H9 (cell line): ENCODE measurements at regions not wholly inside any gene's neighbourhood (a gene's known extent, or its start where the extent isn't known, plus 50 kb on each side); places are given as distances from the start of the nearest gene placed in this dataset.

Experiments
- DNase-seq: peaks from one replicate; pipeline ENCODE4 v3.0.0-alpha.2; 2017
- H2AFZ ChIP-seq: one replicate; pipeline ENCODE4 v1.6.1; 2013; ENCODE audit warnings: mild to moderate bottlenecking, low read length, control low read depth, moderate library complexity
- H2AK5ac ChIP-seq: 2 replicates; pipeline ENCODE4 v1.6.1; 2013; ENCODE audit warnings: low read length, control low read depth, mixed read lengths; ENCODE audit not compliant: insufficient read length
- H2BK120ac ChIP-seq: one replicate; pipeline ENCODE4 v1.6.1; 2013; ENCODE audit warnings: low read depth, mild to moderate bottlenecking, low read length, control low read depth, inconsistent platforms; ENCODE audit not compliant: poor library complexity, severe bottlenecking
- H2BK12ac ChIP-seq: 2 replicates; pipeline ENCODE4 v1.6.1; 2013; ENCODE audit warnings: low read length, control low read depth, mixed read lengths, low read depth; ENCODE audit not compliant: insufficient read length
- H2BK15ac ChIP-seq: 2 replicates; pipeline ENCODE4 v1.6.1; 2013; ENCODE audit warnings: low read depth, low read length, control low read depth
- H2BK20ac ChIP-seq: one replicate; pipeline ENCODE4 v1.6.1; 2013; ENCODE audit warnings: low read depth, mild to moderate bottlenecking, low read length, control low read depth, inconsistent platforms; ENCODE audit not compliant: poor library complexity, severe bottlenecking
- H2BK5ac ChIP-seq: 2 replicates; pipeline ENCODE4 v1.6.1; 2013; ENCODE audit warnings: low read length, control low read depth, mixed read lengths; ENCODE audit not compliant: insufficient read length
- H3K14ac ChIP-seq: 2 replicates; pipeline ENCODE4 v1.6.1; 2013; ENCODE audit warnings: low read length, control low read depth; ENCODE audit not compliant: insufficient read depth
- H3K18ac ChIP-seq: 2 replicates; pipeline ENCODE4 v1.6.1; 2013; ENCODE audit warnings: low read depth, mild to moderate bottlenecking, mixed read lengths, low read length, control low read depth; ENCODE audit not compliant: insufficient read length
- H3K23ac ChIP-seq: 2 replicates; pipeline ENCODE4 v1.6.1; 2013; ENCODE audit warnings: low read length, control low read depth, mixed read lengths, low read depth; ENCODE audit not compliant: insufficient read length
- H3K23me2 ChIP-seq: 2 replicates; pipeline ENCODE4 v1.6.1; 2013; ENCODE audit warnings: low read depth, mild to moderate bottlenecking, mixed read lengths, low read length, control low read depth; ENCODE audit not compliant: insufficient read length, poor library complexity, severe bottlenecking
- H3K27ac ChIP-seq: 2 replicates; pipeline ENCODE4 v1.5.1; 2013; ENCODE audit warnings: low read length, control low read depth, mixed read lengths, low read depth; ENCODE audit not compliant: insufficient read length
- H3K27me3 ChIP-seq: 2 replicates; pipeline ENCODE4 v1.6.1; 2013; ENCODE audit warnings: low read length, control low read depth, inconsistent platforms; ENCODE audit not compliant: insufficient read depth
- H3K4ac ChIP-seq: 2 replicates; pipeline ENCODE4 v1.6.1; 2013; ENCODE audit warnings: low read depth, mild to moderate bottlenecking, control low read depth, inconsistent platforms, low read length, moderate library complexity
- H3K4me1 ChIP-seq: 2 replicates; pipeline ENCODE4 v1.6.1; 2013; ENCODE audit warnings: low read length, control low read depth, inconsistent platforms; ENCODE audit not compliant: insufficient read depth
- H3K4me2 ChIP-seq: 2 replicates; pipeline ENCODE4 v1.6.1; 2013; ENCODE audit warnings: low read length, control low read depth, mixed read lengths; ENCODE audit not compliant: insufficient read length, insufficient read depth
- H3K56ac ChIP-seq: 2 replicates; pipeline ENCODE4 v1.6.1; 2013; ENCODE audit warnings: low read depth, mild to moderate bottlenecking, mixed read lengths, low read length, control low read depth; ENCODE audit not compliant: insufficient read length
- H3K79me1 ChIP-seq: 2 replicates; pipeline ENCODE4 v1.6.1; 2013; ENCODE audit warnings: low read depth, mild to moderate bottlenecking, moderate library complexity, low read length, control low read depth, inconsistent platforms; ENCODE audit not compliant: insufficient read depth, poor library complexity, severe bottlenecking
- H3K79me2 ChIP-seq: 2 replicates; pipeline ENCODE4 v1.6.1; 2013; ENCODE audit warnings: low read length, control low read depth, inconsistent platforms; ENCODE audit not compliant: insufficient read depth
- H3K9ac ChIP-seq: 2 replicates; pipeline ENCODE4 v1.6.1; 2013; ENCODE audit warnings: low read length, control low read depth, mixed read lengths; ENCODE audit not compliant: insufficient read length; ENCODE audit errors: extremely low read depth
- H3K9me3 ChIP-seq: one replicate; pipeline ENCODE4 v1.6.1; 2013; ENCODE audit warnings: low read depth, low read length, inconsistent platforms; ENCODE audit not compliant: control insufficient read depth
- H3T11ph ChIP-seq: one replicate; pipeline ENCODE4 v1.6.1; 2013; ENCODE audit warnings: mild to moderate bottlenecking, low read length, control low read depth, inconsistent platforms
- H4K20me1 ChIP-seq: one replicate; pipeline ENCODE4 v1.6.1; 2013; ENCODE audit not compliant: control insufficient read depth, insufficient read length, insufficient read depth
- H4K5ac ChIP-seq: 2 replicates; pipeline ENCODE4 v1.6.1; 2013; ENCODE audit warnings: low read depth, mild to moderate bottlenecking, mixed read lengths, low read length, control low read depth; ENCODE audit not compliant: insufficient read length
- H4K8ac ChIP-seq: replicated peaks from 2 replicates; pipeline ENCODE4 v1.6.1; 2013; ENCODE audit warnings: low read length, control low read depth, mixed read lengths, low read depth; ENCODE audit not compliant: insufficient read length
- H4K91ac ChIP-seq: 2 replicates; pipeline ENCODE4 v1.6.1; 2013; ENCODE audit warnings: low read depth, mild to moderate bottlenecking, moderate library complexity, mixed read lengths, low read length, control low read depth; ENCODE audit not compliant: insufficient read length
- H3K27ac Mint-ChIP-seq, 3 experiments: 2 replicates in 2 of 3; 3 replicates in 1 of 3; pipeline ENCODE4 v1.8.0; 2020 to 2021; ENCODE audit warnings: mixed read lengths in 3 of 3, mild to moderate bottlenecking in 1 of 3, moderate library complexity in 1 of 3
- H3K27me3 Mint-ChIP-seq: 2 replicates; pipeline ENCODE4 v1.8.0; 2021; ENCODE audit warnings: low read depth, mild to moderate bottlenecking, moderate library complexity, mixed read lengths
- H3K36me3 Mint-ChIP-seq, 3 experiments: 2 replicates in 2 of 3; 3 replicates in 1 of 3; pipeline ENCODE4 v1.8.0; 2020 to 2021; ENCODE audit warnings: low read depth in 3 of 3, mixed read lengths in 3 of 3; ENCODE audit not compliant: insufficient read depth in 1 of 3
- H3K4me1 Mint-ChIP-seq, 2 experiments: 2 replicates each; pipeline ENCODE4 v1.8.0; 2020; ENCODE audit warnings: mixed read lengths in 2 of 2
- H3K4me3 Mint-ChIP-seq, 2 experiments: 2 replicates in 1 of 2; 3 replicates in 1 of 2; pipeline ENCODE4 v1.8.0; 2020 to 2021; ENCODE audit warnings: mild to moderate bottlenecking in 2 of 2, mixed read lengths in 2 of 2, moderate library complexity in 1 of 2
- H3K9me3 Mint-ChIP-seq, 2 experiments: 2 replicates in 1 of 2; 3 replicates in 1 of 2; pipeline ENCODE4 v1.8.0; 2020; ENCODE audit warnings: mild to moderate bottlenecking in 2 of 2, mixed read lengths in 2 of 2, moderate library complexity in 1 of 2
- WGBS: extraction: QIAGEN DNeasy Blood & Tissue Kit; methylation state at CpG from one replicate; pipeline ENCODE4 v1.1.7; 2013; ENCODE audit warnings: missing lambda C conversion rate, low lambda C conversion rate, mixed read lengths; ENCODE audit not compliant: insufficient read length; ENCODE audit errors: extremely low coverage; 5-methylcytosine and 5-hydroxymethylcytosine counted together
- TF ChIP-seq, protein P1 (sequence below): fragments of 200-600 bp; sonication (generic); conservative IDR thresholded peaks from 3 replicates; pipeline ENCODE4 v1.8.0; 2021; ENCODE audit warnings: antibody characterized with exemption, mild to moderate bottlenecking

DNA sequence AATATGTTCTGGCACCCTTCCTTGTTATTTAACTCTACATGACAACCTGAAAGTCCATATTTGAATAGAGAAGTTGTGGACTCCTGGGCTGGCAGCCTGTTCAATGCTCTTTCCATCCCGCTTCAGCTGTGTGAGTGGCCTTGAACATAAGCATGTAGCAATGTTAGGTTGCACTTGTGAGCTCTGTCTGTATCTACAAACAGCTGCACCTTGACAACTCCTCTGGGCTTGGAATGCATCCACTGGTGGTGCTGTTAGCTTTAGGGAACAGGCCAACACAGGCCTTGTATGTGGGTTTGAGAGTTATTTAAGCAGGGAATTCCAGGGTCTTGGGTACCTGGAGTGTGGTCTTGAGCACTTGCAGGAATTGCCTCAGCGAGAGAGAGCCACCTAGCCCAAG is 141.2 kb downstream of the DTHD1 start:
- no peak for DNase-seq
- Histone ChIP-seq H3K23me2 (no peaks in the 10 kb centered on the region), H3K79me2 (no peaks in the 10 kb centered on the region), H3K4me2 (no peak overlapping the region), H3K18ac (no peak overlapping the region), H3K27me3 (no peaks in the 10 kb centered on the region), H3K4ac (no peak overlapping the region), H3K14ac (no peak overlapping the region), H4K8ac (no peak overlapping the region), H3K79me1 (no peaks in the 10 kb centered on the region), H3K9me3 (no peaks in the 10 kb centered on the region), H3K27ac (no peak overlapping the region), H2AK5ac (no peak overlapping the region), H3T11ph (no peak overlapping the region), H2AFZ (no peak overlapping the region), H3K56ac (no peak overlapping the region), H3K9ac (no peak overlapping the region), H4K20me1 (no peaks in the 10 kb centered on the region), H2BK15ac (no peak overlapping the region), H2BK12ac (no peak overlapping the region), H3K23ac (no peak overlapping the region), H2BK20ac (no peak overlapping the region), H3K4me1 (no peaks in the 10 kb centered on the region; the same call in 1 of the 2 replicates), H4K91ac (no peak overlapping the region), H2BK5ac (no peak overlapping the region), H4K5ac (no peak overlapping the region), H2BK120ac (no peak overlapping the region)
- no peak overlapping the region for H3K27ac Mint-ChIP-seq
- no CpG with 5 or more reads among the region's 2 CpGs for WGBS
- no peak overlapping the region for H3K4me3 Mint-ChIP-seq
- TF ChIP-seq, protein P1, sequence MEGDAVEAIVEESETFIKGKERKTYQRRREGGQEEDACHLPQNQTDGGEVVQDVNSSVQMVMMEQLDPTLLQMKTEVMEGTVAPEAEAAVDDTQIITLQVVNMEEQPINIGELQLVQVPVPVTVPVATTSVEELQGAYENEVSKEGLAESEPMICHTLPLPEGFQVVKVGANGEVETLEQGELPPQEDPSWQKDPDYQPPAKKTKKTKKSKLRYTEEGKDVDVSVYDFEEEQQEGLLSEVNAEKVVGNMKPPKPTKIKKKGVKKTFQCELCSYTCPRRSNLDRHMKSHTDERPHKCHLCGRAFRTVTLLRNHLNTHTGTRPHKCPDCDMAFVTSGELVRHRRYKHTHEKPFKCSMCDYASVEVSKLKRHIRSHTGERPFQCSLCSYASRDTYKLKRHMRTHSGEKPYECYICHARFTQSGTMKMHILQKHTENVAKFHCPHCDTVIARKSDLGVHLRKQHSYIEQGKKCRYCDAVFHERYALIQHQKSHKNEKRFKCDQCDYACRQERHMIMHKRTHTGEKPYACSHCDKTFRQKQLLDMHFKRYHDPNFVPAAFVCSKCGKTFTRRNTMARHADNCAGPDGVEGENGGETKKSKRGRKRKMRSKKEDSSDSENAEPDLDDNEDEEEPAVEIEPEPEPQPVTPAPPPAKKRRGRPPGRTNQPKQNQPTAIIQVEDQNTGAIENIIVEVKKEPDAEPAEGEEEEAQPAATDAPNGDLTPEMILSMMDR, result no peak
- H3K9me3 Mint-ChIP-seq, result peaks cover 0 to 2% of the 10 kb centered on the region in 2 experiments; a peak in 2 of 5 replicates
- H3K27me3 Mint-ChIP-seq, result no peaks in the 10 kb centered on the region
- no peaks in the 10 kb centered on the region for H3K36me3 Mint-ChIP-seq
- H3K4me1 Mint-ChIP-seq, result peaks cover 3 to 4% of the 10 kb centered on the region in 2 experiments; a peak in 2 of 4 replicates
